Keratinocyte (primary cell): ENCODE measurements at regions not wholly inside any gene's neighbourhood (a gene's known extent, or its start where the extent isn't known, plus 50 kb on each side); places are given as distances from the start of the nearest gene placed in this dataset.

Experiments used
- EZH2 ChIP-seq: IDR thresholded peaks from one replicate; pipeline ENCODE4 v1.6.1; 2012; ENCODE audit warnings: inconsistent platforms, mild to moderate bottlenecking, low read length, moderate library complexity
- TF ChIP-seq, protein P1 (sequence below), 3 experiments: IDR thresholded peaks in 1 of 3; conservative IDR thresholded peaks in 1 of 3; optimal IDR thresholded peaks in 1 of 3; 2 replicates in 2 of 3; 3 replicates in 1 of 3; pipeline versions ENCODE3 to v1.5.1; 2011; ENCODE audit warnings: low read length in 3 of 3, mild to moderate bottlenecking in 3 of 3, moderate library complexity in 2 of 3, control low read depth in 1 of 3, inconsistent platforms in 1 of 3; ENCODE audit not compliant: insufficient read depth in 2 of 3; ENCODE audit errors: extremely low read depth in 1 of 3

DNA sequence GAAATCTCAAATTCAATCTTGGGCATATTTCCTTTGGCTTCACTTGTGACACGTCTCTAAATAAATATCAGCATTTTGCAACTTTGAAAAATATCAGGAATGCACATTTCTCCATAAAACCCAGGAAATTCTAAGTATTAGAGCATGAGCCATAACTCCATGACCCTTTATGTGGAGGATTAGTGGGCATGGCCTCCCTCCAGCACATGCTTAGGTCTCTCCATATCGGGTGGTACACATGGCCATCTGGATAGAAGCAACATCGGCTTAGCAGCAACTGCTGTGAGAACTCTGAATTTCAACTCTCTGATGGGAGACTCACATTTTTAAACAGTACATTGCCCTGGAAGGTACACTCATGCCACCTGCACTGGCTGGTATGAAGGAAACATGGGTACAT, 73.7 kb upstream of the EGFLAM start:
- TF ChIP-seq EZH2: no peak
- TF ChIP-seq, protein P1, sequence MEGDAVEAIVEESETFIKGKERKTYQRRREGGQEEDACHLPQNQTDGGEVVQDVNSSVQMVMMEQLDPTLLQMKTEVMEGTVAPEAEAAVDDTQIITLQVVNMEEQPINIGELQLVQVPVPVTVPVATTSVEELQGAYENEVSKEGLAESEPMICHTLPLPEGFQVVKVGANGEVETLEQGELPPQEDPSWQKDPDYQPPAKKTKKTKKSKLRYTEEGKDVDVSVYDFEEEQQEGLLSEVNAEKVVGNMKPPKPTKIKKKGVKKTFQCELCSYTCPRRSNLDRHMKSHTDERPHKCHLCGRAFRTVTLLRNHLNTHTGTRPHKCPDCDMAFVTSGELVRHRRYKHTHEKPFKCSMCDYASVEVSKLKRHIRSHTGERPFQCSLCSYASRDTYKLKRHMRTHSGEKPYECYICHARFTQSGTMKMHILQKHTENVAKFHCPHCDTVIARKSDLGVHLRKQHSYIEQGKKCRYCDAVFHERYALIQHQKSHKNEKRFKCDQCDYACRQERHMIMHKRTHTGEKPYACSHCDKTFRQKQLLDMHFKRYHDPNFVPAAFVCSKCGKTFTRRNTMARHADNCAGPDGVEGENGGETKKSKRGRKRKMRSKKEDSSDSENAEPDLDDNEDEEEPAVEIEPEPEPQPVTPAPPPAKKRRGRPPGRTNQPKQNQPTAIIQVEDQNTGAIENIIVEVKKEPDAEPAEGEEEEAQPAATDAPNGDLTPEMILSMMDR (optimal IDR thresholded peaks at IDR 0.05 in 1 of 3, IDR thresholded peaks at IDR 0.05 in 1 of 3, conservative IDR thresholded peaks at IDR 0.05 in 1 of 3; ENCODE audit: extremely low read depth in 1 of 3, insufficient read depth in 2 of 3, low read length in 3 of 3): no peak
